ENCODE measurements at regions not wholly inside any gene's neighbourhood (a gene's known extent, or its start where the extent isn't known, plus 50 kb on each side); places are given as distances from the start of the nearest gene placed in this dataset.
"Not testable (repeated sequence)": the region's sequence is repeated elsewhere in the genome, so short reads cannot be mapped to it uniquely, and the experiment has no call there.

DNA sequence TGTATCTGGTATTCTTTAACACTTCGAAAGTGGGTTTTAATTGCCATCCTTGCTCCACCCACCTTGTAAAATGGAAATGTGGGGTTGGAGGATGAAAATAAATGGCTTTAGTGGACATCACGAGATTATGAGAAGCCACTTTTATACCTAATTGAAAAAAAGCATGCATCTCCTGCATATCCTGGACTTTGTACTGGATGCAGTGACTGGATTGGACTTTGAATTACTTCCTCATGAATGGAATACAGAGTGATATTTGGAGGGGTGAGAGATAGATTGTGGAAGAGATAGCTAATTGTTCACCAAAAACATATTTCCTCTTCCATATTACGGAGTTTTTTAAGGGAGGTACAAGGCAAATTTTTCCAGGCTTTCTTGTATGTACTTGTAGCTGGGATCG is 813.0 kb downstream of the TENT5A start:
- DNase-seq = no peak
- ATAC-seq (ENCODE audit: poor library complexity) = no peak
- intact Hi-C loops (cut with DNase I) = no loop called here

DNA sequence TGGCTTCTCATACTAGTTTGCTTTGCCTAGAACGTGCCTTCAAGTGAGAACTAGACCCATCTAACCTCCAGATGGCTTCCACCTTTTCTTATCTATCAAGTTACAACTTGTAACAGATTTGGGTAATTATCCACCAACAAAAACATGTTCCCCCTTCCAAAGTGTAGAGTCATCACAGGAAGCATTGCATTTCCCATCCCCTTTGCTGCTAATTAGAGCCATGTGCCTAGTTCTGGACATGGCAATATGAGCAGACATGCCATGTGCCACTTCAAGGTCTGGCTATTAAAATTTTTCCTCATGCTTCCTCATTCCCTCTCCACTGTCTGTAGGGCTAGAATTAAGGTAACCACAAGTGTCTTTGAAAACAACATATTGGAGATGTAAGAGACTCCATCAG is 814.4 kb downstream of the TENT5A start:
- DNase-seq (no peak), ATAC-seq (ENCODE audit: poor library complexity) (no peak)
- intact Hi-C loops (cut with DNase I) = no loop called here

GRCh38 chr6:80932359-80932758 is 820.1 kb downstream of the TENT5A start:
- no peak for ATAC-seq (ENCODE audit: poor library complexity)
- intact Hi-C loops (cut with DNase I) = no loop called here
- DNase-seq = no peak

DNA sequence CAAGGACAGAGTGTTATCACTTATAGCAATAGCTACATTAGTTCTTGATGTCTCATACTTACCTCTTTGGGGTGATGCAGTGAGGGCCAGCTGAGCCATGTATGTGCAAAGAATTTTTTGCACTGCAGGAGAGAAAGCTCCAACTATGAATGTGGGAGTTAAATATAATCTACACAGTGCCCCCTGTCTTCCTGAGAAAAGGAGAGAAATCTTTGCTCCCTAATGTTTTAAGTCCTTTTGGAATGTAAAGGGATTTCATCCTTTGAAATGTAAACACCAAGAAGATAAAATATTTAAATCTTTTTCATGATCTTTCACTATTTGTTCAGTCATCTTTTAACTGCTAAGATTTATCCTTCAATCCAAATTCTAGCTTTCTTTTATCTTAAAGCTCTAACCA is 822.1 kb downstream of the TENT5A start:
- intact Hi-C loops (cut with DNase I) = no loop called here
- ATAC-seq (ENCODE audit: poor library complexity) (no peak), DNase-seq (no peak)

- intact Hi-C loops (cut with DNase I) = no loop called here
- DNase-seq (no peak), ATAC-seq (ENCODE audit: poor library complexity) (no peak)
These were observed 817.3 kb downstream of the BCKDHB start for GRCh38 chr6:80923816-80924215.

DNA sequence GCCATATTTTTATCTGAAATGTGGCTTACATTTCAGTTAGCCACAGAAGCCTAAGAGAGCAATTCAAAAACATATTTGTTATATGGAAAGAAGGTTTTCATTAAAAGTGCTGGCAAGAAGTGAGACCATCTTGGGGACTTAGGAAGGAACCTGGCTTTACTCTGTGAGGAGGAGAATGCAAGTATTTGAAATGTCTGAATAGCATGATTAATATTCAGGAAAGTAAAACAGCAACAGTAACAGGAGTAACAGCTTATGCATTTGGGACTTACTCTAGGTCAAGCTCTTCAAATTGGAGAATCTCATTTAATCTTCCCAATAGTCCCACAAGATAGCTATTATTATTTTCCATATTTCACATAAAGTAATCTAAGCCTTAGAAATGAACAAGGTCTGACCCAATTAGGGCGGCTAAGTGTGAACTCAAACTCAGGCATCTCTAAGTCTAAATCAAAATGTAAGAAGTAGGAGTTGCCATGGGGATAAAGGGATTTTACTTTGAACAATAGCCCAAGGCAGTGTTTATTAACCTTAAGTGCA is 816.5 kb downstream of the BCKDHB start:
- intact Hi-C loops (cut with DNase I) = no loop called here
- ATAC-seq (ENCODE audit: poor library complexity) (no peak), DNase-seq (no peak)

GRCh38 chr6:80921861-80922460 is 815.5 kb downstream of the BCKDHB start:
- intact Hi-C loops (cut with DNase I) = no loop called here
- no peak for ATAC-seq (ENCODE audit: poor library complexity)
- no peak for DNase-seq

DNA sequence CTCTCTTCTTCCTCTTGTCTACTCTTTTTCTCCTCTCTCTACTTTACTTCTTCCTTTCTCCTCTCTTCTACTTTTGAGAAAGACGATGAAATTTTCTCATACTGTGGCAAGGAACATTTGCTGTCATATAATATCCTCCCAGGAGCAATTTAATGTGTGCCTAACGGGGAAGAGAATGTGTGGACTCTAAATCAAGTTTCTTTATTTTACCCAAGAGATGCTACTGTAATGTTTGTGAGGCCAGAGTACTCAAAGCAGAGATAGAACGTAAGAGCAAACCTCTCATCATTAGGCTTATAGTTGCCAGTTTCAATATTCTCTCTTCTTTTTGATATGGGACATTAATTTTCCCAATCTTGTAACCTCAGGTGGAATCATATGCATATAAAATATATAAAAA is 801.4 kb downstream of the BCKDHB start:
- no peak for DNase-seq
- no peak for ATAC-seq (ENCODE audit: poor library complexity)
- intact Hi-C loops (cut with DNase I) = no loop called here

DNA sequence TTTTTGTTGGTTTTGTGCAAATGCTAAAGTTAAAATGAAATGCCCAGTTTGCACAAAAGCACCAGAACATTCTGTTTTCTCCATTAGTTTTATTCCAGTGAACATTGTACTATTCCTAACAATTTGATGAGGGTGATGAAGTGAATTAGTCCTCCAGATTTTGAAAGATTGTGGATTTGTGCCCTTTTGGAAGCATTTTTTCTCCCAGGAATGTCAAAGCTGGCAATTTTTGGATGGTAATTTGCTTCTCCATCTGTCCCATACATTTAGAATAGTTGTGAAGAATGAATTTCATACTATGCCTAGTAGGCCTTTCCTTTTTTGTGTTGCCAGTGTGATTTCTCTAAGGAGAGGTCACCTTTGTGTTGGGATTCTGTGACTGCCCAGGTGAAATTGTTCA is 797.2 kb downstream of the BCKDHB start:
- ATAC-seq (ENCODE audit: poor library complexity) (no peak), DNase-seq (no peak)
- intact Hi-C loops (cut with DNase I) = no loop called here

GRCh38 chr6:80886475-80886874 is 780.0 kb downstream of the BCKDHB start:
- no peak for DNase-seq
- ATAC-seq (ENCODE audit: poor library complexity) = no peak
- intact Hi-C loops (cut with DNase I) = no loop called here

- DNase-seq (no peak), ATAC-seq (ENCODE audit: poor library complexity) (no peak)
- intact Hi-C loops (cut with DNase I) = no loop called here
These were observed 766.5 kb downstream of the BCKDHB start for GRCh38 chr6:80872951-80873308.

DNA sequence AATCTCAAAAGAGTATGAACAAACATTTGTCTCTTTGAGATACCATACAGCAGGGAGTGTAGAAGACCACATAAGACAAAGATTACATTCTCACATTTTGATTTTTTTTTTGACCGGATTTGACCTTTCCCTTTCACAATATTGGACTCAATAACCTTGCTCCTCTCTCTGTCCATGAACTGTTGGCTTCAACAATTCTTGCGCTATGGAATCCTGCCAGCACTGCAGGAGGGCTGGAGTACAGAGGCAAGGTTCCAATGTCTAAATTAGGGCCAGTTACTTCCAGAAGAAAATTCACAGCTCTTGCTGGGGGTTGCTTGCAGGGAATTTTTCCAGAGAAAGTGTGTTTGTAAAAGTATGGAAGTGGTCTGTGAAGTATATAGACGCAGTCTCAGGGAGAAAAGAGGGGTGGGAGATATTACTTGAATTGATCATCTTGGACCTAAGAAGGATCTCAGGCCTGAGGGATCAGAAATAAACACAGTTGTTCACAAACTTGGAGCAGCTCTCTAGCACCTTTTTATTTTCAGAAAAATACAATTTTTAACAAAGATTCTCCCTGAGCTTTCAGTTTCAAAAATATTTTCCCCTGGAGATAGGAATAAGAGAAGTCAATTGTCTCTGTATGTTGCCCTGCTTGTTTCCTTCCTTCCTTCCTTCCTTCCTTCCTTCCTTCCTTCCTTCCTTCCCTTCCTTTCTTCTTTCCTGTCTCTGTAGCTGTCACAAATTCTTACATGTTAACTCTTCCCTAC is 765.9 kb downstream of the BCKDHB start:
- intact Hi-C loops (cut with DNase I) = no loop called here
- ATAC-seq (ENCODE audit: poor library complexity) = peak; percentile 87
- DNase-seq = peak; percentile 31

DNA sequence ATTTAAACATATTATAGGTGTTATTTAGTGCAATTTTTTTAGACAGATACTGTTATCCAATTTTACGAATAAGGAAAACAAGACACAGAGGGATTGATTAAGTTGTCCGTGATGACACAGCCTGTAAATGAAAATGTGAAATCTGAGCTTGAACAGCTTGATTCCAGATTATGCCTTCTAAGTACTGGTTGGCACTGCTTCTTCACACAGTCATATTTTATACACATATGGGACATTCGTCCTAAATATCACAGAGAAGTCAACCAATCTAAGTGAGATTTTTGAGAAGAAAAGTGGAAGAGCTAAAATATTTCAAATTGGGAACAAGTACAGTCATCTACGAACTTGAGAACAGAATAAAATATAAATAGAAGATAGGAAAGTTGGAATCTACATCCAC is 756.3 kb downstream of the BCKDHB start:
- no peak for ATAC-seq (ENCODE audit: poor library complexity)
- intact Hi-C loops (cut with DNase I) = no loop called here
- DNase-seq = no peak

- intact Hi-C loops (cut with DNase I) = no loop called here
- ATAC-seq (ENCODE audit: poor library complexity) (no peak), DNase-seq (no peak)
These were observed 753.6 kb downstream of the BCKDHB start for GRCh38 chr6:80860107-80860506.

DNA sequence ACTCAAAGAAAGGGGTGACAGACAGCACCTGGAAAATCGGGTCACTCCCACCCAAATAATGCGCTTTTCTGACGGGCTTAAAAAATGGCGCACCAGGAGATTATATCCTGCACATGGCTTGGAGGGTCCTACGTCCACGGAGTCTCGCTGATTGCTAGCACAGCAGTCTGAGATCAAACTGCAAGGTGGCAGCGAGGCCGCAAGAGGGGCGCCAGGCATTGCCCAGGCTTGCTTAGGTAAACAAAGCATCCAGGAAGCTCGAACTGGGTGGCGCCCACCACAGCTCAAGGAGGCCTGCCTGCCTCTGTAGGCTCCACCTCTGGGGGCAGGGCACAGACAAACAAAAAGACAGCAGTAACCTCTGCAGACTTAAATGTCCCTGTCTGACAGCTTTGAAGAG is 741.5 kb downstream of the BCKDHB start:
- DNase-seq; ATAC-seq (ENCODE audit: poor library complexity); intact Hi-C loops (cut with DNase I): not testable (repeated sequence)

GRCh38 chr6:80832337-80832736 is 725.9 kb downstream of the BCKDHB start:
- intact Hi-C loops (cut with DNase I) = no loop called here
- DNase-seq = no peak
- ATAC-seq (ENCODE audit: poor library complexity) = no peak

DNA sequence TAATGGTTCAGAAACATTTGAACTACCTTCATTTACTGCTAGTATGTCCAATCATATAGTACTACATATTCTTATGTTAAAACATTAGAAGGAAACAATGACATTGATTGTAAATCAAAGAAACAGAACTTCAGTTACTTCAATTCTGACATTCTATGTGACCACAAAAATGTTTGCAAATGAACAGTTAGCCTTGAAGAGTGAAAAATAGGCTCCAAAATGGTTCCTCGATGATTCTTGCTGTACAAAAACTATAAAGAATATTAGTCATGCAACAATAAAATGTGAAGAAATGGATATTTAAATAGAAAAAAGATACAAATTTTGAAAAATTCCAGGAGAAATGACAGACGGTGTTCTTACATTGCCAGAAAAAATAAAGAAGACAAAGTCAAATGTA is 686.9 kb downstream of the BCKDHB start:
- ATAC-seq (ENCODE audit: poor library complexity) (no peak), DNase-seq (no peak)
- intact Hi-C loops (cut with DNase I) = no loop called here

- no peak for DNase-seq
- intact Hi-C loops (cut with DNase I) = no loop called here
- ATAC-seq (ENCODE audit: poor library complexity) = no peak
These were observed 685.7 kb downstream of the BCKDHB start for GRCh38 chr6:80792151-80792550.

DNA sequence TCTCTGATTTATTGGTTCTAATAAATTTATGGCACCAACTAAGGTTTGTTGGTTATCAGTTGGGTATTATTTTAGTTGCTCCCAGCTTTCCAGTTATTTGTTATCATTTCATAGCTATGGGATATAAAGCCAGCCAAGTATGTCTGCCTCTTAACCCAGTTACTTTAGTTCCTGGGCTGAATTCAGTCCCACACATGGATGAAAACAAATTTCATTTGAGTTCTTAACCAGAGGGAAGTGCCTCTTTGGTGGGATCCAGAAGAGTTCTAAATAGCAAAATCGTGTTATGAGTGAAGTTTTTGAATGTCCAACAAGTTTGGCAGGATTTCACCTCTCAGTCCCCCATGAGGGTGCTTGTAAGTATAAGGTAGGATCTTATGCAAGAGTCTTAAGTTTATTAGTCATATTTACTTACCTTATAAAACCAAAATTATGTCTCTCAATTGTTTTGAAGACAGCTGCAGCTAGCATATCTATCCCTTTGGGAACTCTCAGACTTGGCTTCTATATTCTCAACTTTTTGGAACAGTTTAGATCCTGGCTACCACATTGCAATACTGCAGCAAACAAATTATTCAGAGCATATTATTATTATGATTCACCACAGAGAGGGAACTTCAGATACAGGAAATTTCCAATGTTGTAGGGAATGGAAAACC is 683.6 kb downstream of the BCKDHB start:
- DNase-seq = no peak
- intact Hi-C loops (cut with DNase I) = no loop called here
- peak; percentile 90 for ATAC-seq (ENCODE audit: poor library complexity)

DNA sequence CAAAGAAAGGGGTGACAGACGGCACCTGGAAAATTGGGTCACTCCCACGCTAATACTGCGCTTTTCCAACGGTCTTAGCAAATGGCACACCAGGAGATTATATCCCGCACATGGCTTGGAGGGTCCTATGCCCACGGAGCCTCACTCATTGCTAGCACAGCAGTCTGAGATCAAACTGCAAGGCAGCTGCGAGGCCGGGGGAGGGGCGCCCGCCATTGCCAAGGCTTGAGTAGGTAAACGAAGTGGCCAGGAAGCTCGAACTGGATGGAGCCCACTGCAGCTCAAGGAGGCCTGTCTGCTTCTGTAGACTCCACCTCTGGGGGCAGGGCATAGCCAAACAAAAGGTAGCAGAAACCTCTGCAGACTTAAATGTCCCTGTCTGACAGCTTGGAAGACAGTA is 676.8 kb downstream of the BCKDHB start:
- ATAC-seq (ENCODE audit: poor library complexity); DNase-seq; intact Hi-C loops (cut with DNase I): not testable (repeated sequence)
